Activated T-cell treated with anti-CD3 and anti-CD28 coated beads, Interleukin-2, amount 50 U/mL, for 24 hours (primary cell): ENCODE measurements at regions not wholly inside any gene's neighbourhood (a gene's known extent, or its start where the extent isn't known, plus 50 kb on each side); places are given as distances from the start of the nearest gene placed in this dataset.

Source experiments
- DNase-seq: peaks from one replicate; pipeline ENCODE4 v3.0.0-alpha.2; 2020
- H3K27ac Mint-ChIP-seq: 2 replicates; pipeline ENCODE4 v1.8.0; 2020; ENCODE audit warnings: mild to moderate bottlenecking, mixed read lengths
- H3K27me3 Mint-ChIP-seq: 2 replicates; pipeline ENCODE4 v1.8.0; 2020; ENCODE audit warnings: mixed read lengths
- H3K36me3 Mint-ChIP-seq: 2 replicates; pipeline ENCODE4 v1.8.0; 2020; ENCODE audit warnings: low read depth, mixed read lengths
- H3K4me1 Mint-ChIP-seq: 2 replicates; pipeline ENCODE4 v1.8.0; 2020; ENCODE audit warnings: low read depth, mixed read lengths
- H3K4me3 Mint-ChIP-seq: 2 replicates; pipeline ENCODE4 v1.8.0; 2020; ENCODE audit warnings: mild to moderate bottlenecking, moderate library complexity, mixed read lengths
- H3K9me3 Mint-ChIP-seq: 2 replicates; pipeline ENCODE4 v1.8.0; 2020; ENCODE audit warnings: mixed read lengths

DNA sequence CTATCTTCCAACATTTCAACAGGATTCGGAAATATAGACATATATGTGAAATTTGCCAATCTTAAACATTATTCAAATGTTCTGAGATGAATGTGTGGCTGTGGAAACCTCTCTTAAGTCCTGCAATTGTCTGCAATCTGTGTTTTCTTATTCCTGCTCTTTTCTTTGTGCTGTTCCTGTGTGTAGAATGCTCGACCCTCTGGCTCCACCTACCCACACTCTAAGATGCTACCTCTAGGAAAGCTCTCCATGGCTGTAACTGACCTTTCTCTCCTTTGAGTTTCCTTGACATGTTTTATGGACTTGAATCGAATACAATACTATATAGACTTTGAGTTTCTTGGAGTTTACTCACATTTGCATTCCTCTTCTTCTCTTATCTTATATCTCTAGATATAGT lies 120.6 kb upstream of the ASTN2 start:
- H3K27ac Mint-ChIP-seq, result no peak overlapping the region
- no peaks in the 10 kb centered on the region for H3K27me3 Mint-ChIP-seq
- no peaks in the 10 kb centered on the region for H3K4me1 Mint-ChIP-seq
- peaks cover 2% of the 10 kb centered on the region for H3K9me3 Mint-ChIP-seq
- H3K36me3 Mint-ChIP-seq, result no peaks in the 10 kb centered on the region
- H3K4me3 Mint-ChIP-seq, result no peak overlapping the region
- no peak for DNase-seq

DNA sequence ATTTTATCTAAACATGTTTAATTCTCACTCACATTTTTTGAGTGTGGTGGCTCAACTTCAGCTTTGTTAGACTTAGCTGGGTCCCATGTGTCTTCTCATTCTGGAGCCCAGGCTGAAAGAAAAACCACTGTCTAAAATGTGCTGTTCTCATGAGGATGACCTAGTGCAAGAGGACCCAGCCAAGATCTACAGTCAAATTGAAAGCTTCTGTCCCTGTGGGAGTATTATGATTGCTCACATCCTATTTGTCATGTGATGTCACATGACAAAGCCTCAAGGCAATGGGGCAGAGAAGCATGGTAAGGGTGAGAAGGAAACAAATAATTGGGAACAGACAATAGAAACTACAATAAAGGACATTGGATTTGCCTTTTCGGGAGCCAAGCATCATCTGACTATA lies 113.4 kb upstream of the ASTN2 start:
- no peak overlapping the region for H3K27ac Mint-ChIP-seq
- no peak for DNase-seq
- no peaks in the 10 kb centered on the region for H3K36me3 Mint-ChIP-seq
- no peaks in the 10 kb centered on the region for H3K4me1 Mint-ChIP-seq
- H3K4me3 Mint-ChIP-seq, result no peak overlapping the region
- H3K9me3 Mint-ChIP-seq, result no peaks in the 10 kb centered on the region
- H3K27me3 Mint-ChIP-seq, result no peaks in the 10 kb centered on the region

DNA sequence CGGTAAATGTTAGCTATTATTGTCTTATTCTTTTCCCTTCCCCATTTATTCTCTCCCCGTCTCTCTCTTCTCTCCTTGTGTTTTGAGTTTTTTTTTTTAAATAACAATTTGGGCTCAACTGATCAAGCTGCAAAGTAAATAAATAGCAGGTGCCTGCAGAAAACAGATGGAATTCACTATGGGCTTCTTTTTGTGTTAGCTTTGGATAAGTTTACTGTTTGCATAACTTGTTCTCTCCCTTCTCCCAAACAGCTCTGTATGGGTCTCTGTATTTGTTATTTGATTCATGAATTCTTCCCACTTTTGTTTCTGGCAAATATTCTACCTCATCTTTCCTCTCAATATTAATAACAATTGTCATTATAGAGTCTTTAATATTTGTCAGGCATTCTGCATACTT lies 111.8 kb upstream of the ASTN2 start:
- Mint-ChIP-seq H3K4me1 (no peaks in the 10 kb centered on the region), H3K36me3 (no peaks in the 10 kb centered on the region), H3K9me3 (no peaks in the 10 kb centered on the region), H3K27ac (no peak overlapping the region), H3K27me3 (no peaks in the 10 kb centered on the region), H3K4me3 (no peak overlapping the region)
- no peak for DNase-seq

DNA sequence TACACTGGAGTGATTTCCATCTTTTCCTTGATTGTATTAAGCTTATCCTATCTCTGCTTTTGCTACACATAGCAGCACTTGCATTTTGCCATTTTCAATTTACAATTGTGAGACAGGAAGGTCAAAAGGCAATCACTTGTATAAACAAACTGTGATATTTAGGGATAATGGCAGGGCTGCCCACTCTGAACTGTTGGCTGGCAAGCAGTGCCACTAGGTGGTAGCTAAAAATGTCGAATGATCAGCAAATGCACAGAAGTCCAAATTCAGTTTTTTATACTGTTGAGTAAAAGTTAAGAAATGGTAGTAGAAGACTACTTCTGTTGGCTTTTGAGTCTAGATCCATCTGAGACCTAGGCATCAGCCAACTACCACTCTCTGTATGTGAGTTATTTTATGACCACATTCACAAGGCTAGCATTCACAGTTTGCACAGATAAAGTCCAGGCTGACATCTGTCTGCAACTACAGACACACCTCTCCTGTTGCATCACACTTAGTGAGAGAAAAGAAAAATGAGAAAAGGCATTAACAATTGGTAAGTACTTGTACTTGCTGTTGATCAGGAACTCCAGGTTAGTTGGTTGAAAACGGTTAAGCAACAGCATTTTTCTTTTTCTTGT lies 108.8 kb upstream of the ASTN2 start:
- H3K27ac Mint-ChIP-seq, result no peak overlapping the region
- H3K4me3 Mint-ChIP-seq, result no peak overlapping the region
- no peaks in the 10 kb centered on the region for H3K36me3 Mint-ChIP-seq
- H3K4me1 Mint-ChIP-seq, result no peaks in the 10 kb centered on the region
- no peaks in the 10 kb centered on the region for H3K27me3 Mint-ChIP-seq
- H3K9me3 Mint-ChIP-seq, result peaks cover 5% of the 10 kb centered on the region
- DNase-seq, result no peak

DNA sequence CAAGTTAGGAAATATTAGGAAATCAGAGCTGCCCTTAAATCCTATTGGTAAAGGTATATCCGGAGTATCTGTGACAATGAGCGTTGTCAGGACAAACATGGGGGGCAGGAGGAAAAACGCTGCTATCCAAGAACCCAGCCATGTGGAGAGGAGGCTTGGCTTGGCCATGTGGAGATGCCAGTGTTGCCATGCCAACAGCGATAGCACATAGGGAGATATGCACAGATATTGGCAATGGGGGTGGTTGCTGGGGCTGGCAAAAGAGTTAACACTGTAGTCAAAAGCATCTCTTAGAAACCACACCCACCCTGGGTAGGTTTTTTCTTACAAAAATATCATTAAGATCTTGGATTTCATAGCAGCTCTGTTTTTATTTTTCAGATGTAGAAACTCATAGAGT lies 106.4 kb upstream of the ASTN2 start:
- H3K9me3 Mint-ChIP-seq, result peaks cover 5% of the 10 kb centered on the region
- H3K27ac Mint-ChIP-seq, result no peak overlapping the region
- no peaks in the 10 kb centered on the region for H3K36me3 Mint-ChIP-seq
- no peaks in the 10 kb centered on the region for H3K27me3 Mint-ChIP-seq
- H3K4me1 Mint-ChIP-seq, result no peaks in the 10 kb centered on the region
- H3K4me3 Mint-ChIP-seq, result no peak overlapping the region
- DNase-seq, result no peak

GRCh38 chr9:117516676-117517632 lies 102.1 kb upstream of the ASTN2 start:
- DNase-seq, result no peak
- H3K36me3 Mint-ChIP-seq, result no peaks in the 10 kb centered on the region
- H3K27me3 Mint-ChIP-seq, result no peaks in the 10 kb centered on the region
- no peaks in the 10 kb centered on the region for H3K4me1 Mint-ChIP-seq
- H3K9me3 Mint-ChIP-seq, result peaks cover 5% of the 10 kb centered on the region
- no peak overlapping the region for H3K27ac Mint-ChIP-seq
- H3K4me3 Mint-ChIP-seq, result no peak overlapping the region

GRCh38 chr9:117511852-117512481 lies 97.1 kb upstream of the ASTN2 start:
- no peaks in the 10 kb centered on the region for H3K4me1 Mint-ChIP-seq
- H3K27ac Mint-ChIP-seq, result no peak overlapping the region
- no peaks in the 10 kb centered on the region for H3K9me3 Mint-ChIP-seq
- H3K36me3 Mint-ChIP-seq, result no peaks in the 10 kb centered on the region
- no peak overlapping the region for H3K4me3 Mint-ChIP-seq
- no peak for DNase-seq
- H3K27me3 Mint-ChIP-seq, result no peaks in the 10 kb centered on the region

DNA sequence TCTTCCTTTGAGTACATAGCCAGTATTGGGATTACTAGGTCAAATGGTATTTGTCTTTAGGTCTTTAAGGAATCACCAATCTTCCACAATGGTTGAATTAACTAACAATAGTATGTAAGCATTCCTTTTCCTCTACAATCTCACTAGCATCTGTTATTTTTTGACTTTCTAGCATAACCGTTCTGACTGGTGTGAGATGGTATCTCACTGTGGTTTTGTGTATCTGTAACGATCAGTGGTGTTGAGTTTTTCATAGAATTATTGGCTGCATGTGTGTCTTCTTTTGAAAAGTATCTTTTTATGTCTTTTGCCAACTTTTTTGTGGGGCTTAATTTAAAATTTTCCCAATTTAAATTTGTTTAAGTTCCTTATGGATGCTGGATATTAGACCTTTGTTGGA lies 81.5 kb upstream of the ASTN2 start:
- DNase-seq, result no peak
- Mint-ChIP-seq H3K4me3 (no peak overlapping the region), H3K27me3 (no peaks in the 10 kb centered on the region), H3K27ac (no peak overlapping the region), H3K36me3 (no peaks in the 10 kb centered on the region), H3K4me1 (no peaks in the 10 kb centered on the region), H3K9me3 (peaks cover 2% of the 10 kb centered on the region)

DNA sequence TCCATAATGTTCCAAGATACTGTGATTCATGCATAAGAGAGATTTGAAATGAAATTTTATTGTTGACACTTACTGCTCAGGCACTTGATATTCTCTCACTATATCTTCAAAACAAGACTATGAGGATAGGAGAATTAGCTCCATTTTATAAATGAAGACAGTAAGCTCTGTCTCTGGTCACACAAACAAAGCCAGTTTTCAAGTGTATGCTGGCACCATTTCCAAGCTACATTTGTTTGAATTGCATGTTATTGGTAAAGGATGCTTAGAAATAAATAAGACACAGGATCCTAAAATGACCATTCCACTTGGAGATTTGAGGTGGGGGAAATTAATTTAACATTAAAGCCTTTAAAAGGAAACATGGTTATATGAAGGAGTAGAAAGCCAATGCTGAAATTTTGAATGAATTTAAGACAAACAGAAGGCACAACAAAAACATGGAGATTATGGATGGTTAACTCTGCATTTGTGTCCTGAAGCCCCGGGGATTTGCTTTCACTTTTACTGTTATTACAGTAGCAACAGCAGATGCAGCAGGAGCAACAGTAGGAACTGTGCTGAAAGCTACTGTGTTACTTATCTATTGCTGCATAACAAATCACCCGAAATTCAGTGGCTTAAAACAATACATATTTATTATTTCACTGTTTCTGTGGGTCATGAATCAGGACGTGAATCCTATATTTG lies 79.7 kb upstream of the ASTN2 start:
- peaks cover 2% of the 10 kb centered on the region for H3K9me3 Mint-ChIP-seq
- no peaks in the 10 kb centered on the region for H3K27me3 Mint-ChIP-seq
- no peaks in the 10 kb centered on the region for H3K36me3 Mint-ChIP-seq
- no peak overlapping the region for H3K27ac Mint-ChIP-seq
- no peak overlapping the region for H3K4me3 Mint-ChIP-seq
- no peak for DNase-seq
- no peaks in the 10 kb centered on the region for H3K4me1 Mint-ChIP-seq

GRCh38 chr9:117492476-117492875 lies 77.6 kb upstream of the ASTN2 start:
- Mint-ChIP-seq H3K36me3 (no peaks in the 10 kb centered on the region), H3K27ac (no peak overlapping the region), H3K27me3 (no peaks in the 10 kb centered on the region), H3K9me3 (no peaks in the 10 kb centered on the region), H3K4me3 (no peak overlapping the region), H3K4me1 (no peaks in the 10 kb centered on the region)
- DNase-seq, result no peak

DNA sequence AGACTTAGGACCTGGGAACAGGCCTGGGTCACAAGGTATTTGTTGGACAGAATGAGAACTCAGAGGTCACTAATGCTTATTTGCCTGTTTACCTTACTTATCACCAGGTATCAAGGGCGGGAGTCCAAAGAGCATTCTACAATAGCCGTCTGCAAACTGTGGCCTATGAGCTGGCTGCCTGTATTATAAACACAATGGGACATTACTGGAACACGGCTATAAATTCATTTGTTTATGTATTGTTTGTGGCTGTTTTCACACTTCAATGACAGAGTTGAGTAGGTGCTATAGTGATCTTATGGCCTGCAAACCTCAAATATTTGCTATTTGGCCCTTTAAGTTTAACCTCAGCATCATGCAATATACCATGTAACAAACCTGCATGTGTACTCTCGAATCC lies 76.6 kb upstream of the ASTN2 start:
- Mint-ChIP-seq H3K4me3 (no peak overlapping the region), H3K27ac (no peak overlapping the region), H3K36me3 (no peaks in the 10 kb centered on the region), H3K4me1 (no peaks in the 10 kb centered on the region), H3K9me3 (no peaks in the 10 kb centered on the region), H3K27me3 (no peaks in the 10 kb centered on the region)
- DNase-seq, result no peak

- DNase-seq, result no peak
- Mint-ChIP-seq H3K9me3 (no peaks in the 10 kb centered on the region), H3K27me3 (peaks cover 3% of the 10 kb centered on the region), H3K4me1 (no peaks in the 10 kb centered on the region), H3K4me3 (no peak overlapping the region), H3K36me3 (no peaks in the 10 kb centered on the region), H3K27ac (no peak overlapping the region)
Observed at GRCh38 chr9:117490199-117490598, 75.3 kb upstream of the ASTN2 start.

- Mint-ChIP-seq H3K4me3 (no peak overlapping the region), H3K4me1 (no peaks in the 10 kb centered on the region), H3K9me3 (peaks cover 2% of the 10 kb centered on the region)
Observed at GRCh38 chr9:117488659-117489058, 73.8 kb upstream of the ASTN2 start.

DNA sequence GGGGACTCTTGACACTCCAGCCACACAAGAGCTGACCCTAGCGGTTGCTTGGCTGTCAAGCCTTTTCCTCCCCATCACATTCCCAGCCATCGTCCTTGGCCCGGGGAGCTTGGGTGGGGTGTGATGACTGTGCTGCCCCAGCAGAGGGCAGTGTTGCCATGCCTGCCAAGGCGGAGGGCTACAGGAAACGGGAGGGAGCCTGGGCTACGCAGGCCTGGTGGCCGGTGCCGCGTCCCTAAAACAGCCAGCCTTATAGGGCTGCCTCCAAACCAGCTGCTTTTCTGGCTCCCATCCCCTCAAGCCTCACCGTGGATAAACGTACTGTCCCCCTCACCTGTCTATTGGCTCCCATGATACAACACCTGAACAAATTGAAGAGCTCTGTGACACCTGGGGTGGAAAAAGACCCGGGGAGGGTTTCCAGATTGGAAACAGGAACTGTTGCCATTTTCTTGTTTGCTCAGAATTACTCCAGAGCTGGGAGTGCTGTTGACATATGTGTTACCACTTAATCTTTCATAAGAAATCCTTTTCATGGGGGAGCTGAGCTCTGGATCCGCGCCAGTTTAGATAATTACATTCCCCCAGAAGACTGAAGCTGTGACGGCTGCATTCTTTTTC lies 72.8 kb upstream of the ASTN2 start:
- Mint-ChIP-seq H3K4me3 (no peak overlapping the region), H3K27me3 (peaks cover 3% of the 10 kb centered on the region), H3K27ac (no peak overlapping the region), H3K9me3 (peaks cover 2% of the 10 kb centered on the region), H3K36me3 (no peaks in the 10 kb centered on the region), H3K4me1 (no peaks in the 10 kb centered on the region)
- DNase-seq, result peak; percentile 43

More at GRCh38 chr9:117488659-117489058, 73.8 kb upstream of the ASTN2 start:
- no peak overlapping the region for H3K27ac Mint-ChIP-seq
- no peak for DNase-seq
- H3K36me3 Mint-ChIP-seq, result no peaks in the 10 kb centered on the region
- H3K27me3 Mint-ChIP-seq, result peaks cover 3% of the 10 kb centered on the region
